NCI-H345 treated with DMSO at 0.1 percent for 48 hours (cell line): ENCODE measurements at regions not wholly inside any gene's neighbourhood (a gene's known extent, or its start where the extent isn't known, plus 50 kb on each side); places are given as distances from the start of the nearest gene placed in this dataset.
A peak's percentile ranks its signal among the peaks of the same experiment; 100 is the strongest.

Experiments used
- DNase-seq: peaks from one replicate; lab custom pipeline; 2025; ENCODE audit not compliant: unreplicated experiment; lab: John Stamatoyannopoulos, UW

GRCh38 chr5:14019768-14020290 is 75.3 kb upstream of the DNAH5 start:
- DNase-seq = no peak

GRCh38 chr5:14017904-14018303 is 73.4 kb upstream of the DNAH5 start:
- no peak for DNase-seq

GRCh38 chr5:14016549-14016948 is 72.1 kb upstream of the DNAH5 start:
- no peak for DNase-seq

- DNase-seq = peak; percentile 87
Measured at GRCh38 chr5:14011089-14012020, 66.9 kb upstream of the DNAH5 start.

- DNase-seq = peak; percentile 33
Measured at GRCh38 chr5:14009575-14009974, 65.1 kb upstream of the DNAH5 start.

GRCh38 chr5:14008819-14009311 is 64.4 kb upstream of the DNAH5 start:
- DNase-seq = peak; percentile 63

GRCh38 chr5:14006823-14007520 is 62.5 kb upstream of the DNAH5 start:
- DNase-seq = no peak

GRCh38 chr5:14004598-14005394 is 60.3 kb upstream of the DNAH5 start:
- DNase-seq = no peak

GRCh38 chr5:14003936-14004335 is 59.4 kb upstream of the DNAH5 start:
- no peak for DNase-seq

GRCh38 chr5:14003513-14003912 is 59.0 kb upstream of the DNAH5 start:
- no peak for DNase-seq

GRCh38 chr5:13998254-13998653 is 53.8 kb upstream of the DNAH5 start:
- no peak for DNase-seq

GRCh38 chr5:13997514-13997913 is 53.0 kb upstream of the DNAH5 start:
- DNase-seq = no peak

GRCh38 chr5:13994621-13995253 is 50.2 kb upstream of the DNAH5 start:
- DNase-seq = no peak
